ENCODE measurements at regions not wholly inside any gene's neighbourhood (a gene's known extent, or its start where the extent isn't known, plus 50 kb on each side); places are given as distances from the start of the nearest gene placed in this dataset.
"Not testable (repeated sequence)": the region's sequence is repeated elsewhere in the genome, so short reads cannot be mapped to it uniquely, and the experiment has no call there.

DNA sequence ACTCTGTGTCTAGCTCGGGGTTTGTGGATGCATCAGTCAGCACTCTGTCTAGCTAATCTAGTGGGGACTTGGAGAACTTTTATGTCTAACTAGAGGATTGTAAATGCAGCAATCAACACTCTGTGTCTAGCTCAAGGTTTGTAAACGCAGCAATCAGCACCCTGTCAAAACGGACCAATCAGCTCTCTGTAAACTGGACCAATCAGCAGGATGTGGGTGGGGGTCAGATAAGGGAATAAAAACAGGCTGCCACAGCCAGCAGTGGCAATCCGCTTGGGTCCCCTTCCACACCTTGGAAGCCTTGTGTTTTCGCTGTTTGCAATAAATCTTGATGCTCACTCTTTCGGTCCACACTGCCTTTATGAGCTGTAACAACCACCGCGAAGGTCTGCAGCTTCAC, 920.7 kb upstream of the FOXG1 start:
- H3K4me3 ChIP-seq (ENCODE audit: low read length), result no peak overlapping the region
- no peaks in the 10 kb centered on the region for H3F3A ChIP-seq (ENCODE audit: insufficient read depth, low read length, poor library complexity, severe bottlenecking)
- no peak overlapping the region for H3K9ac ChIP-seq (ENCODE audit: low read length)
- no peaks in the 10 kb centered on the region for H3K9me3 ChIP-seq (ENCODE audit: low read length)
- TF ChIP-seq POLR2AphosphoS5 (IDR thresholded peaks at IDR 0.05), result no peak
- TF ChIP-seq, protein P1, sequence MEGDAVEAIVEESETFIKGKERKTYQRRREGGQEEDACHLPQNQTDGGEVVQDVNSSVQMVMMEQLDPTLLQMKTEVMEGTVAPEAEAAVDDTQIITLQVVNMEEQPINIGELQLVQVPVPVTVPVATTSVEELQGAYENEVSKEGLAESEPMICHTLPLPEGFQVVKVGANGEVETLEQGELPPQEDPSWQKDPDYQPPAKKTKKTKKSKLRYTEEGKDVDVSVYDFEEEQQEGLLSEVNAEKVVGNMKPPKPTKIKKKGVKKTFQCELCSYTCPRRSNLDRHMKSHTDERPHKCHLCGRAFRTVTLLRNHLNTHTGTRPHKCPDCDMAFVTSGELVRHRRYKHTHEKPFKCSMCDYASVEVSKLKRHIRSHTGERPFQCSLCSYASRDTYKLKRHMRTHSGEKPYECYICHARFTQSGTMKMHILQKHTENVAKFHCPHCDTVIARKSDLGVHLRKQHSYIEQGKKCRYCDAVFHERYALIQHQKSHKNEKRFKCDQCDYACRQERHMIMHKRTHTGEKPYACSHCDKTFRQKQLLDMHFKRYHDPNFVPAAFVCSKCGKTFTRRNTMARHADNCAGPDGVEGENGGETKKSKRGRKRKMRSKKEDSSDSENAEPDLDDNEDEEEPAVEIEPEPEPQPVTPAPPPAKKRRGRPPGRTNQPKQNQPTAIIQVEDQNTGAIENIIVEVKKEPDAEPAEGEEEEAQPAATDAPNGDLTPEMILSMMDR (IDR thresholded peaks at IDR 0.05; ENCODE audit: poor library complexity, severe bottlenecking), result no peak
- TF ChIP-seq EZH2 (IDR thresholded peaks at IDR 0.05; ENCODE audit: borderline replicate concordance, insufficient read depth, low read length, poor library complexity, severe bottlenecking), result no peak
- H3K27ac ChIP-seq (ENCODE audit: low read length), result no peak overlapping the region
- no peaks in the 10 kb centered on the region for H3K9me2 ChIP-seq (ENCODE audit: insufficient read depth, low read length)
- no peaks in the 10 kb centered on the region for H3K36me3 ChIP-seq (ENCODE audit: insufficient read depth, low read length)
- no peaks in the 10 kb centered on the region for H4K20me1 ChIP-seq (ENCODE audit: insufficient read depth)
- no peaks in the 10 kb centered on the region for H3K27me3 ChIP-seq (ENCODE audit: insufficient read depth, low read depth, low read length)
- no peaks in the 10 kb centered on the region for H3K79me2 ChIP-seq (replicated peaks; ENCODE audit: insufficient read depth, low read length)
- no peak overlapping the region for H3K4me2 ChIP-seq (ENCODE audit: low read length)
- no peak overlapping the region for H2AFZ ChIP-seq (ENCODE audit: low read depth, low read length)

DNA sequence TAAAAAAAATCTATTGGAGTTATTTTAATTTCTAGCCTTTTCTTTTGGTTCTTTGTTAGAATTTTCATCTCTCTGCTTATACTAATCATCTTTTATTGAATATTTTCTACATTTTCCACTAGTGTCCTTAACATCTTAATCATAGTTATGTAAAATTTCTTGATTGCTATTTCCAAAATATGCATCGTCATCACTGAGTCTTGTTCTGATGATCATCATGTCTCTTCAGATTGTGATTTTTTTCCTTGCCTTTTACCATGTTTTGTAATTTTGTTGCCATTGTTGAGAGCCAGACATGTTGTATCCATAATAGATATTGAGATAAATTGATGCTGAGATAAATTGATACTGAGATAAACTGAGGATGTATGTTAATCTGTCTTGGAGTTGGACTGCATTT, 919.1 kb upstream of the FOXG1 start:
- H3K4me2 ChIP-seq (ENCODE audit: low read length); H3K9ac ChIP-seq (ENCODE audit: low read length); H3F3A ChIP-seq (ENCODE audit: insufficient read depth, low read length, poor library complexity, severe bottlenecking); H3K36me3 ChIP-seq (ENCODE audit: insufficient read depth, low read length); H3K9me2 ChIP-seq (ENCODE audit: insufficient read depth, low read length); H2AFZ ChIP-seq (ENCODE audit: low read depth, low read length); H3K4me3 ChIP-seq (ENCODE audit: low read length); H3K79me2 ChIP-seq (replicated peaks; ENCODE audit: insufficient read depth, low read length); H3K27ac ChIP-seq (ENCODE audit: low read length); H3K9me3 ChIP-seq (ENCODE audit: low read length); H3K27me3 ChIP-seq (ENCODE audit: insufficient read depth, low read depth, low read length); H4K20me1 ChIP-seq (ENCODE audit: insufficient read depth): not testable (repeated sequence)

DNA sequence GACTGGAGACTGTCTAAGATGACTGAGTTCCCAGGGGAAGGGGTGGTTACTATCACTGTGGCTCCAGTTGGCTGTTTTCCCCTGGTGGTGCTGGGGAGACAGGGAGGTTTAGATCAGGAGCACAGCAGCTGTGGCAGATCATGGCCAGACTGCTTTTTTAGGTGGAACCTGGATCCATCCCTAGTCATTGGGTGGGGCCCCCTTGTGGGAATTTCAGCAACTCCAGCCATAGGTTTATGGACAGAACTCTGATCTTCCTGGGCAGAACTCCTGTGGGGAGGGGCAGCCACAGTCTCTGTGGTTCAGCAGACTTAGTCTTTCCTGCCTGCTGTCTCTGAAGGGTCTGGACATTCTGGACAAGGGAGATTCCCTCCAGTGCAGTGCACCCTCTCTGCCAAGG, 917.4 kb upstream of the FOXG1 start:
- not testable (repeated sequence) for H3K4me3 ChIP-seq (ENCODE audit: low read length)

DNA sequence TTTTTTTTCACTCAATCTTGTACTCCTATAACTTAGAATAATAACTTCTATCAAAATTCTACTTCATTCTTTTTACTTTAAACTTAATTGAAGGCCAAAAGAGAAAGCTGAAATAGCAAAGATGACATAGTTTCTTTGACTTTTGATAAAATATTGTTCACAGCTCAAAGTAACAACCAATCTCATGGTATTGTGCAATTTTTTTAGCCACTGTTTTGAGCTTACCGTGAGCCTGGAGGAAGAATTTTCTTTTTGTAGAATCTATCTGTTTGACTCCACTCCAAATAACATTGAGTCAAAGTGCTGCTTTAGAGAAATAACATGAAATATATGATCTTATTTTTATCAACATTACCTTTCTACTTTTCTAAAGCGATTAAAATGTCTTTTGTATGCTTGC, 903.9 kb upstream of the FOXG1 start:
- TF ChIP-seq SMC3 (conservative IDR thresholded peaks at IDR 0.05; ENCODE audit: poor library complexity), result no peak
- TF ChIP-seq EP300 (conservative IDR thresholded peaks at IDR 0.05; ENCODE audit: poor library complexity, severe bottlenecking), result no peak
- no peak for TF ChIP-seq MXI1 (conservative IDR thresholded peaks at IDR 0.05; ENCODE audit: poor library complexity, severe bottlenecking)
- TF ChIP-seq, protein P1 (IDR thresholded peaks at IDR 0.05; ENCODE audit: poor library complexity, severe bottlenecking), result no peak
- TF ChIP-seq POLR2AphosphoS5 (IDR thresholded peaks at IDR 0.05), result no peak
- no peak for TF ChIP-seq RAD21 (conservative IDR thresholded peaks at IDR 0.05)
- H2AFZ ChIP-seq (ENCODE audit: low read depth, low read length), result no peak overlapping the region

More for the DNA sequence above, 917.4 kb upstream of the FOXG1 start:
- not testable (repeated sequence) for H3K27me3 ChIP-seq (ENCODE audit: insufficient read depth, low read depth, low read length); H3K9me3 ChIP-seq (ENCODE audit: low read length); H3F3A ChIP-seq (ENCODE audit: insufficient read depth, low read length, poor library complexity, severe bottlenecking); H3K4me2 ChIP-seq (ENCODE audit: low read length); H3K9me2 ChIP-seq (ENCODE audit: insufficient read depth, low read length); H3K27ac ChIP-seq (ENCODE audit: low read length); H3K9ac ChIP-seq (ENCODE audit: low read length); H4K20me1 ChIP-seq (ENCODE audit: insufficient read depth); H2AFZ ChIP-seq (ENCODE audit: low read depth, low read length); H3K36me3 ChIP-seq (ENCODE audit: insufficient read depth, low read length); H3K79me2 ChIP-seq (replicated peaks; ENCODE audit: insufficient read depth, low read length)

More for the DNA sequence above, 903.9 kb upstream of the FOXG1 start:
- H3K9ac ChIP-seq (ENCODE audit: low read length), result no peak overlapping the region
- no peak overlapping the region for H3K4me3 ChIP-seq (ENCODE audit: low read length)
- H3F3A ChIP-seq (ENCODE audit: insufficient read depth, low read length, poor library complexity, severe bottlenecking), result no peaks in the 10 kb centered on the region
- H3K79me2 ChIP-seq (replicated peaks; ENCODE audit: insufficient read depth, low read length), result no peaks in the 10 kb centered on the region
- no peaks in the 10 kb centered on the region for H4K20me1 ChIP-seq (ENCODE audit: insufficient read depth)
- no peaks in the 10 kb centered on the region for H3K27me3 ChIP-seq (ENCODE audit: insufficient read depth, low read depth, low read length)
- no peaks in the 10 kb centered on the region for H3K36me3 ChIP-seq (ENCODE audit: insufficient read depth, low read length)
- H3K27ac ChIP-seq (ENCODE audit: low read length), result no peak overlapping the region
- H3K9me3 ChIP-seq (ENCODE audit: low read length), result no peaks in the 10 kb centered on the region
- no peak overlapping the region for H3K4me2 ChIP-seq (ENCODE audit: low read length)
- H3K9me2 ChIP-seq (ENCODE audit: insufficient read depth, low read length), result no peaks in the 10 kb centered on the region
